Loucy (cell line): ENCODE measurements at regions not wholly inside any gene's neighbourhood (a gene's known extent, or its start where the extent isn't known, plus 50 kb on each side); places are given as distances from the start of the nearest gene placed in this dataset.

Experiments used
- CTCF ChIP-seq: fragments of 200-600 bp; sonication (generic); conservative IDR thresholded peaks from 2 replicates; pipeline ENCODE4 v1.5.1; 2014; ENCODE audit warnings: mild to moderate bottlenecking, antibody characterized with exemption, low read length
- EZH2phosphoT487 ChIP-seq: fragments of 200-600 bp; IDR thresholded peaks from 2 replicates; pipeline ENCODE4 v1.6.1; 2018; ENCODE audit warnings: antibody characterized with exemption, mild to moderate bottlenecking, moderate library complexity, borderline replicate concordance

DNA sequence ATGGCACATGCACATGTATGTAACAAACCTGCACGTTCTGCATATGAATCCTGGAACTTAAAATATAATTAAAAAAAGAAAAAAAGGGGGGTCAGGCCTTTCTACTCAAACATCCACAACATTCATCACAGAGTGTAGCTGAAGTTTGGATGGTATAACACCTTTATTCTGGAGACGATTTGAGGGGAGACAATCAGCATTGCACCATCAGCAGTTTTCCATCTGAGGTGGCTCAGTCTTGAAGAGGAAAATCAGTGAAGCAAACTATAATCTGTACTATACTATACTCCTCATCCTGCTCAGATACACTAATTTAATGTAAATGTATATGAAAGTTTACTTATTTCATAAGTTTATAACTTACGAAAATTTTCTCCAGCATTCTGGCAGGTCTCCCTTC lies 969.7 kb downstream of the SLITRK1 start:
- no peak for TF ChIP-seq EZH2phosphoT487
- no peak for TF ChIP-seq CTCF
